ENCODE measurements at regions not wholly inside any gene's neighbourhood (a gene's known extent, or its start where the extent isn't known, plus 50 kb on each side); places are given as distances from the start of the nearest gene placed in this dataset.

DNA sequence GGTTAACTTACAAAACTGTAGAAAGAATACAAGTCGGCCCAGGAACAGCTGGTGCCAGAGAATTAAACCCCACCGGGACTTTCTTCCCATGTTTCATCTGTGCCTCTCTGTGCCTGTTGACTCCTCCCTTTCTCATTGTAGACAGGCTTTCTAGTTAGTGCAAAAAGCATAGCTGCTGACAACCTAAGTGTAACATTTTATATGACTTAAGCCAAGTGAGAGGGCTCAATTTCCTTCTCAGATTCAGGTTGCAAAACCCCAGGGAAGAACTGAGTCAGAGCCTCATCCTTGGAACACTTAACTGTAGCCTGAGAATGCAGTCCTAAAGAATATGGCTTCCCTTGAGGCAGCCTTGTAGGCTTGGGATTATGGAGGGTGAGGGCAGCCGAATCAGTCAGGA is 302.5 kb upstream of the AZI2 start:
- no peak for TF ChIP-seq ZNF384 (IDR thresholded peaks at IDR 0.05)
- TF ChIP-seq FOXM1 (IDR thresholded peaks at IDR 0.05; ENCODE audit: borderline replicate concordance) = no peak
- no peak for TF ChIP-seq FOXK2 (IDR thresholded peaks at IDR 0.05)
- TF ChIP-seq HDGF (IDR thresholded peaks at IDR 0.05; ENCODE audit: borderline replicate concordance) = no peak
- no peak for TF ChIP-seq NFRKB (IDR thresholded peaks at IDR 0.05)
- no peak for TF ChIP-seq SUZ12 (IDR thresholded peaks at IDR 0.05)

Measured in HEK293T (cell line).